Testis (tissue), 2 donors: ENCODE measurements at regions not wholly inside any gene's neighbourhood (a gene's known extent, or its start where the extent isn't known, plus 50 kb on each side); places are given as distances from the start of the nearest gene placed in this dataset.

ENCODE experiments used
- CTCF ChIP-seq, 3 experiments: fragments of 450-650 bp in 2 of 3; fragments of 200-600 bp in 1 of 3; sonication (generic) in 1 of 3; IDR thresholded peaks; one replicate each; pipeline ENCODE4 v1.5.1; 2016 to 2019; ENCODE audit warnings: antibody characterized with exemption in 3 of 3, mild to moderate bottlenecking in 2 of 3, moderate library complexity in 1 of 3
- POLR2A ChIP-seq: fragments of 450-650 bp; IDR thresholded peaks from one replicate; pipeline ENCODE4 v1.6.1; 2017; ENCODE audit warnings: antibody characterized with exemption, mild to moderate bottlenecking, moderate library complexity

- TF ChIP-seq CTCF (IDR thresholded peaks at IDR 0.05) (peak in 1 of 3 experiments; percentile 15), POLR2A (no peak)
Observed at GRCh38 chr5:149439899-149440542, 60.9 kb upstream of the IL17B start.
